ENCODE measurements at regions not wholly inside any gene's neighbourhood (a gene's known extent, or its start where the extent isn't known, plus 50 kb on each side); places are given as distances from the start of the nearest gene placed in this dataset.

DNA sequence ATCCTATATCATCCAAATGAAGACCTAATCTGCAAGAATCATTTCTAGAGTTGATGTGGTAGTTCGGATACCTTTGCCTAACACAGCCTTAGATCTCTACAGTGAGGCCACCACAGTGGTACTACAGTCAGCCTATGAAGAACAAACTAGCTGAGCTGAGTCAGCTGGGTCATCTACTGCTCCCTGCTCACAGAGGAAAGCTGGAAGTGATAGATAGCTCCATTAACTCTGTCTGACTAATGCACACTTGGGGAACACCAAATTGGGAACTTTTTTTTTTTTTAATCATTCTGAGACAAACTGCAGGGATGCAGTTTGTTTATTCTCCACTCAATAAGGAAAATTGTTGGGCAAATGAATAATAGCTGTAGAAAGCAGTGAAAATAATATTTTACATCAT is 1160.6 kb downstream of the PCDH9 start:
- DNase-seq: no peak

DNA sequence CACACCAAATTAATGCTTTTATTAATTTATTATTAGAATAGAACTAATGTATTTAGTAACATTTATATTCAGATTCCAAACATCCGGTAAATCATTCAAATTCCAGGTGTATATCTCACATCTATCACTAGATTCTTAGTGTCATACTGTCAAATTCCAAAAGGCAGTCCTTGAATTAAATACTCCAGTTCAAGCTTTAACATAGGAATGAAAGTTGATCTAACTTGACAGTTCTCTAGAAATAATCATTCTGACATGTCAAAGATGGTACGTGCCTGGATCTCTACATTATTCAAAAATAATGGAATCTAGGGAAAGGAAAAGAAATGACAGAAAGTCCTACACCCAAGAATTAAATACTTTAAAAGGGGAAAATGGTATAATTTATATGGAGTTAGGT is 1161.5 kb downstream of the PCDH9 start:
- no peak for DNase-seq

DNA sequence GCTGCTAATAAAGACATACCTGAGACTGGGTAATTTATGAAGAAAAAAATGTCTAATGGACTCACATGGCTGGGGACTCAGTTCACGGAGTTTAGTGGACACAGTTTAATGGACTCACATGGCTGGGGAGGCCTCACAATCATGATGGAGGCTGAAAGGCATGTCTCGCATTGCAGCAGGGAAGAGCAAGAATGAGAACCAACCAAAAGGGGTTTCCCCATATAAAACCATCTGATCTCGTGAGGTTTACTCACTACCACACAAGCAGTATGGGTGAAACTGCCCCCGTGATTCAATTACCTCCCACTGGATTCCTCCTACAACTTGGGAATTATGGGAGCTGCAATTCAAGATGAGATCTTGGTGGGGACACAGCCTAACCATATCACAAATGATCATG is 1181.2 kb downstream of the PCDH9 start:
- DNase-seq: no peak

DNA sequence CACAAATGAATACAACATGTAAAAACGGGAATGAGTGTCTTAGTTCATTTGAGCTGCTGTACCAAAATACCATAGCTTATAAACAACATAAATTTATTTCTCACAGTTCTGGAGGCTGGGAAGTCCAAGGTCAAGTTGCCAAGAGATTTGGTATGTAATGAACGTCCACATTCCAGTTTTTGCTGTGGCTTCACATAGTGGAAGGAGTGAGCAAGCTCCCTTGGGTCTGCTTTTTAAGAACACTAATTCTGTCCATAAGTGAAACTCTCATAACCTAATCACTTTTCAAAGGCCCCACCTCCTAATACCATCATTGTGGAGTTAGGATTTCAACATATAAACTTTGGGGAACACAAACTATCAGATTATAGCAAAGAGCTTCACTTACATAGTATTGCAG is 1189.6 kb downstream of the PCDH9 start:
- no peak for DNase-seq

DNA sequence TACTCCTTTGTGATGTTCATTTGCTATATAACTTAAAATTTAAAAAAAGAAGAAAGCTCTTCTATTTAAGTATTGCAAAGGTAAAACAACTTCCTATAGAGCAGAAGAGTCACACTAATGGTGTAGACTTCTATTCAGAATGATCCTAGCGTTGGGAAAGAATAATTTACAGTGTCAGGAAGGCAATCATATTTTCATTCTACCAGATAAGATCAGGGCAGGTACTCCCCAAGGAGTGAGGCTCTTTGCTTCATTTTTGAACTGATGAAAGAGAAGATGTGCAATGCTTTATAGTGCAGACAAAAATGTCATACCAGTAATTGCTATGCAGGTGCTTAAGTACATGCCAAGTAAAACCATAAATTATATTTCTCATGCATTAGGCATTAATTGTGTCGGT is 1193.0 kb downstream of the PCDH9 start:
- DNase-seq: no peak

DNA sequence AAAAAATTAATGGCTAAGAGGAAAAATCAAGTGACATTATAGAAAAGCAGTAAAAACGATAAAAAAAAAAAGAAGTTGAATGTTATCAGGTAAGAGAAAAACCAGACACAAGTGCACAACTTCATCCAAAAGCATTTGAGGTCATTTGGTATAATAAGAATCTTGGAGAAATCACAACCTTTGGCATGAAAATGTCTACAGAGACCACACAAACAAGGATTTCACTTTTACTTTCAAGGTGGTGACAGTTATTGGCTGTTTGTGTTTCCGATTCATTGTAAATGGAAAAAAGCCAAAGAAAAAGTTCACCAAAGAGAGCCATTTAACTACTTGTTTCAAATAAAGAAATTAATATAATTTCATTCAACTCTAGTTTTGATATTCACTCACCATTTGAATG is 1193.5 kb downstream of the PCDH9 start:
- DNase-seq: no peak

DNA sequence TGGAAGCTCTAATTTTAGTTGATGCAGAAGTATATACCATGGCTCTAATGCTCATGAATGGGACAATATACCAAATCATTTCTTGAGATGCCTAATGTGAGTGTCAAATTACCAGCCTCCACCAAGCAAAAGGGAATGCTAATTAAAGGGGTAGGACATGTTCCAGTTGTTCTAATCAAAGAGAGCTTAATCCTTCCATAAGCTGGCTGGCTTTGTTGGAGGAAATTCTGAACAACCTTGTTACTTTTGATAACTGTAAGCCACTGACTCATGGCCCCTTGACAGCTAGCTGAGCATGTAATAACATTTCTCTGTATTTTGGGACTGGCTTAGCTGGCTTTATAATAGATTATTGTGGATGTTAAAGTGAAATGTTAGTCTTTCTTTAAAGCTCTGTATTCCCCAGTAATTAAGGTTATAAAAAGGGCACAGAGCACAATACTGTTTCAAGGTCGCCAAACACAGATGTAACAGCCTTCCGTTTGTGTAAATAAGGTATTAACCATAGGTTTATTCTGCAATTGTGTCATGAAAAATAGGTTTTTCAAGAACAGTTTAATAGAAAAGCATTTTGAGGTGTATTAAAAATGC is 1194.0 kb downstream of the PCDH9 start:
- DNase-seq: no peak

DNA sequence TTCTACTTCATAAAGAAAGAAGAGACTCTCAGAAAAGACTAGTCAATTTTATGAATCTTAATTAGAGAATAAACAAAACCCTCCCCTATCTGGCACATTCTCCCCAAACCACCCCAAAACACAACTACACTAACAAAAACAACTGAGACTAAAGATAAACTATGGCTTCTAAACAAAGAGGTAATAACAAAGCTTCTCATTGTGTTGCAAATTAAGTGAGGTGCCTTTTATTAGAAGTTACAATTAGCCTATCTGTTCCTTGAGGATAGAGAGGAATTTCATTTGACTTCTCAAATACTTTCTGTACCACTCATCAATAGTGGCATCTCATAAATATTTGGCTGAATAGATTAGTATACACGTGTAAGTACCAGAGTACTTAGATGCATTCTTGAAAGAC is 1196.2 kb downstream of the PCDH9 start:
- DNase-seq: no peak

DNA sequence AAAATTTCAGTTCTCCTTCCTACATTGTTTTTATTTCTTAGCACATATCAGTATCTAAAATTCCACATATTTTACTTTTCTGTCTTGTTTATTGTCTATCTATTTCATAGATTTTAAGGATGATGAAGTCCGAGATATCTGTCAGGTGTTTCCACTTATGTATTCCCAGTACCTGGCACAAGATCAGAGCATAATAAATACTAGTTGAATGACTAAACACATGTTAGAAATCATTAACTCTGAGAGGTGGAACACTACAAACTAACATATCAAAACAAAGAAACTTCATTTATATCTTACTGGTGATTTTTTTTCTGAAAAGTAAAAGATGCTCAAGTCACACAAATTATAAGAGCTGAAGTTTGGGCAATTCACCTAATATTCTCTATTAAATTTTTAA is 1208.3 kb downstream of the PCDH9 start:
- no peak for DNase-seq

DNA sequence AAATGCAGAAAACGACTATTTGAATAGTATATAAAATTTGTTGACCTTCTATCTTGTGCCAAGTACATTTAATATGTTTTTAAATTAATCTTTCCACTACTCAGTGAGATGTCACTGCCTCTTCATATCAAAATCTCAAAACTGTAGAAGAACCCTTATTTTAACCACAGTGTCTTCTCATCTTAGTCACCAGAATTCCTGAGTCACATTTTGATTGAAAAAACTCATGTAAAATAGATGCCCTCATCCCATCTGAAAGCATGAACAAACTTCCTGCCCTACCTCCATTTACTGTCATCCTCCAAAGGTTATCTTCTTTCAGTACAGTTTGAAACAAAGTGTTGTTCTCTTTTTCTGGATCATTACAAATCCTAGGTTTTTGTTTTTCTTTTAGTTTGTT is 1215.4 kb downstream of the PCDH9 start:
- no peak for DNase-seq

DNA sequence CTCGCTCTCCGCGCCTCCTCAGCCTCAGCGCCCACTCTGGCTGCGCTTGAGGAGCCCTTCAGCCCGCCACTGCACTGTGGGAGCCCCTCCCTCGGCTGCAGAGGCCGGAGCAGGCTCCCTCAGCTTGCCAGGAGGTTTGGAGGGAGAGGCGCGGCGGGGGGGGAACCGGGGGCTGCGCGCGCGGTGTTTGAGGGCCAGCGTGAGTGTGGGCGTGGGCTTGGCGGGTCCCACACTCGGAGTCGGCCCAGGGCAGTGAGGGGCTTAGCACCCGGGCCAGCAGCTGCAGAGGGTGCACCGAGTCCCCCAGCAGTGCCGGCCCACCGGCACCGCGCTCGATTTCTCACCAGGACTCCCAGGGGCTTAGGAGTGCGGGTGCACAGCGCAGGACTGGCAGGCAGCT is 1220.9 kb downstream of the PCDH9 start:
- DNase-seq: no peak

DNA sequence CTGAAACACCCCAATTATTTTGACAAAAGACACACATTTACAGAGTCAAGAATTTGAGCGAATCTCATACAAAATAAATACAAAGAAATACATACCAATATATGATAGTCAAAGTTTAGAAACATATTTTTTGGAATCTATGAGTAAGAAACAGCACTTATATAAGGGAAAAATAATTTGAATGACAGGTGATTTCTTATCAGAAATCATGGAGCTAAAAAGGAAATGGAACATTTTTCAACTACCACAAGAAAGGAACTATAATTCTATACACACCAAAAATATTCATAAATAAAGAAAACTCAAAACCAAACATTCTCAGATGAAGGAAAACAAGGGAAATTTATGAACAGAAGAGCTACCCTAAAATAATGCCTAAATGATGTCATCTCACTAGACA is 1226.6 kb downstream of the PCDH9 start:
- DNase-seq: no peak

DNA sequence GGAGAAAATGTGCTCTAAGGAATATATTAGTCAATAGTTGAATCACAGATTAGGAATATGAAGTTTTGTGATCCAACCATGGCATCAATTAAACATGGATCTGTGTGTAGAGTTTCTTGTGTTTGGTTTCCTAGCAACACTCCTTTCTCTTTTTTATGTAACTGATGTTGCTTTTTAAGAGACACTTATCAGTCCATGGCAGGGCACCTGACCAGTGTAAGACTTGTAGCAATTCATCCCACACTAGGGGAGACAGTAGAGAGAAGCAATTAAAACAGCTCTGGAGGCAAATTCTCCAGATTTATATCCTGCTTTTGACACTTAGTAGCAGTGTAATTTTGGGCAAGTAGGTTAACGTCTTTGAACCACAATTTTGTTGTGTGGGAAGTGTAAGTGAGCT is 1229.0 kb downstream of the PCDH9 start:
- no peak for DNase-seq

DNA sequence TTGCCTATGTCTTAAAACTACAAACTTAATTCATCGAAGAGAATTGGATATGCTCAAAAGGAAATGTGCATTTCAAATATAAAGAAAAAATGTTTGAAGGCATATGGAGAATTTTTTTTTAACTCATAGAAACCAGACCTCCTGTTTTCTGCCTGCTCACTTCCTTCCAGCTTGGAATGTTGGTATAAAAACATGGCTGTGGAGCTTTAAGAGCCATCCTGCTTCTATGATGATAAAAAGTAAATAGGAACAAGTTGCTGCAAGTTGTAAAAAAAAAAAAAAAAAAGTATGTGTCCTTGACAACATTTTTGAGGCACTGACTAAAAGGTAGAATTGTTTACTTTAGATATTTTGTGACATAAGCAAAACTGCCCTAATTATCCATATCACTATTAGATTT is 1230.7 kb downstream of the PCDH9 start:
- DNase-seq: no peak

DNA sequence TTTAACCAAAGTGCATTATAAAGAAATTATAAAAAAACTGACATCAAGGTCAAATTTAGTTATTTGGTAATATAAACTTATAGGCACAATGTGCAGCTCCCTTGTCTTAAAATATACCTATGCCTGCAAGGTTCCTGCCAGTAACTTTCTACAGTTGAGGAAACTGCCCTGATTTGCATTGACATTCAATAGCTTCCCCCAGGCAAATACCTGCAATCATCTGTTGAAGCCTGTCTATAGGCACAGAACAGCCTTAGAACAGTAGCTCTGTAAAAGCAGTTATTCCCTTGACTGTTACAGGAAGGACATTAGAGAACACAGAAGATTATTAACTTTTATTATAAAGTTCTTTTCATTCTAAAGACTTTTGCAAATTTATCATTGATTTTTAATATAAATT is 1239.5 kb downstream of the PCDH9 start:
- DNase-seq: peak; percentile 53

DNA sequence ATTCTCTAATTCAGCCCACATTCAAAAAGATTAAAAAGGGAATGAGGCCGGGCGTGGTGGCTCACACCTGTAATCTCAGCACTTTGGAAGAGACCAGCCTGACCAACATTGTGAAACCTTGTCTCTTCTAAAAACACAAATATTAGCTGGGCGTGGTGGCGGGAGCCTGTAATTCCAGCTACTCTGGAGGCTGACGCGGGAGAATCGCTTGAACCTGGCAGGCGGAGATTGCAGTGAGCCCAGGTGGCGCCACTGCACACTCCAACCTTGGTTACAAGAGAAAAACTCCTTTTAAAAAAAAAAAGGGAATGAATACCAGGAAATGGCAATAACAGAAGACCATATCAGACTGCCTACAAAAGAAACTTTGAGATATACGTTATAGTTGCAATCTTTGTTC is 1244.5 kb downstream of the PCDH9 start:
- peak; percentile 75 for DNase-seq

DNA sequence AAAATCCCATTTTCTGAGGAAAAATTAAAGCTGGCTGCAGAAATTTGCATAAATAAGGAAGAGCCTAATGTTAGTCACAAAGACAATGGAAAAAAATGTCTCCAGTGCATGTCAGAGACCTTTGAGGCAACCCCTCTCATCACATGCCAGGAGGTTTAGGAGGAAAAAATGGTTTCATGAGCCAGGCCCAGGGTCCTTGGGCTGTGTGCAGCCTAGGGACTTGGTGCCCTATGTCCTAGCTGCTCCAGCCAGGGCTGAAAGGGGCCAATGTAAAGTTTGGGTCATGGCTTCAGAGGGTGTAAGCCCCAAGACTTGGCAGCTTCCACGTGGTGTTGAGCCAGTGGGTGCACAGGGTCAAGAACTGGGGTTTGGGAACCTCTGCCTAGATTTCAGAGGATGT is 1252.6 kb downstream of the PCDH9 start:
- no peak for DNase-seq

DNA sequence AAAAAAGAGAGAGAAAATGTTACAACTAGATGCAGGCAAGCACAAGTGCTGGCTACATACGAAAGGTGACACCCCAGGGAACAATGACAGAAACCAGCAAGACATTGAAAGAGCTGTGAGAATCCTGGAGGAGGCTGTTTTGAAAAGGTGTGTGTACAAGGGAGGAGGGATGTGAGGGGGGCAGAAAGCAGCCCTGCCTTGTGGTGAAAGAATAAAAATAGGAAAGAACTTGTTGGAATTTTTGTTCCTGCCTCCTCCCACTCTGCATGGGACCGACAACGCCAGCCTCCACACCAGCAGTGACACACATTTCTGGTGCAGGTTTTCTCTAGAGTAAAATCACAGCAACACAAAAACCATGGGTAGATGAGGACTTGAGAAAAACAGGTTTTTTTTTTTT is 1258.6 kb downstream of the PCDH9 start:
- DNase-seq: no peak

DNA sequence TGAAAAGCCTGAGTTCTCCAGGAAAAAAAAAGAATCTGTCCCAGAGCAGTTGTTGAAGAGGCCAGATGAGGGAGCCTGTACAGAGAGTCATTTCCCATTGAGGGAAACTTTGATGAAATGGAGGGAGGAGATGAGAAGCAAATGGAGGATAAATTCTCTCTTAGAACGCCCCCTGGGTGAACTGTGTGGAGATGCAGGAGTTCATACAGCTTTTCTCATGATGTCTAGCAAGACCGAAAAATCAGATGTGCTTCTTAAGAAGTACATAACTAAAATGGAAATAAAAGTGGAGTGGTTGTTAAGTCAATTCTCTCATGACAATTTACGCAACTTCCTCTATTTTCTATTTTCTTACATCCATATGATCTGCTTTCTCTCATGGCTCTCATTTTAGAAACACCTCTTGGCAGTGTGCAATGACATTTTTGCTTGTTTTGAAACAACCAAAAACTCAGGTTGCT is 1263.1 kb downstream of the PCDH9 start:
- no peak for DNase-seq

DNA sequence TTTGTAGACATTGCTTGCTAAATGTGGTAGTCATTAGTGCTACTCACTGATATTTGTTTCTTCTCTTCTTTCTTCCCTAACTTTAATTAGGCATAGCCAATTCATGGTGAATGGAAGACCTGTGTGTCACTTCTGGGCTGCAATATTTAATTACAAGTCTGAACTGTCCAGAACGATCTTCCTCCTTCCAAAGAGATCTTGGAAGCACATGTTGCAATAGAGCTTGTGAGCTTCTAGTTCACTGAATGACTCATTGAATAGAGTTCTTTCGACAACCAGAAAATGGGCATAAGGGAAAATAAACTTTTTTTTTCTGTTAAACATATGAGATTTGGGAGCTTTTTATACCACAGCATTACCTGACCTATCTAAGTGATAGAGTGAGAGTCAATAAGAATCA is 1264.6 kb downstream of the PCDH9 start:
- no peak for DNase-seq

DNA sequence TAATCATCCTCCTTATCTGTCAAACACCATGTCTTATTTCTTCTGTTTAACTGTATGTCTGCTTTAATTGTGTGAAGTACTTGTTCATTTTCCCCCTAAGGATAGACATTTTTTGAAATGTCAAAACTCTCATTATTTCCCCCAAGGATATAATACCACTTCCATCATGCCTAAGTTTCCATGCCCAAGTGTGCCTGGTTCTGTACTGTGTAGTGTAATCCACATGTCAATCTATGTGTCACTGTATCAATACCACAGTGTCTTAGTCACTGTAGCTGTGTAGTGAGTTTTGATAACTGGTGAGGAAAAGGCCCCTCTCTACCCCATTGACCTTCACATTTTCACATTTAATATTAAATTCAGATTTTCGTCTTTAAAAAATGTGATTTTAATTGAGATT is 1265.5 kb downstream of the PCDH9 start:
- no peak for DNase-seq

DNA sequence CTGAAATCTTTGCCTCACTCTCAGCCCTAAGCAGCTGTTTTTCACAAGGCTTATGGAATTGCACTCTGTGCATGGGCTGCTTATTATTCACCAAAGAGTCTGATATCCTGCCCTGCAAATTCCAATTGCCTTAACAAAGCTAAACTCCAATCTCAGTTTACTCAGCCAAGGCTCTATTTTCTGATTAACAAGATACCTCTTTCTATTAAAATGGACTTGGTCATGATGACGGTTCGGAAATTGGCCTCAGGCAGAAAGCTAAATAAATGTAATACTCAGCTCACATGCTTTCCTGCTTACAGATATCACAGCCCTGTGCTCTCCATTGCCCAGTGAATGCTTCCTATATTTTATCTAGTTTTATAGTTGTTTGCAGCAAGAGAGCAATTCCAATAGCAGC is 1270.8 kb downstream of the PCDH9 start:
- no peak for DNase-seq

DNA sequence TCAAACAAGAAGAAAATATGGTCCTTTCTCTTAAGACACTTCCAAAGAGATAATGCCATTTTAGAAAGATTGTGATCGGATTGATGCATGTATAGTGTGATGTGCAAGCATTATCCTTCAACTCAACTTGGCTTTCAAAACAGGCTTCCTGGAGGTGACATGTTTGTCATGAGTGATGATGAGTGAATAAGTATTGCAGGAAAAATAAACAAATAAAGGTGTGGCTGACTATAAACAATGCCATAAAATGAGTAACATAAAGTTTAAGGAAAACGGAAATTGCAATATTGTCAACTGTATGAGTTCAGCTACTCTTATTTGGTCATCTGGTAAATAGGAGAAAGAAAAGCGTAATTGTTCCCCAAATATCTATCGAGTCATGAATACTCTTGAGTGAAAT is 1283.7 kb downstream of the PCDH9 start:
- DNase-seq: no peak

DNA sequence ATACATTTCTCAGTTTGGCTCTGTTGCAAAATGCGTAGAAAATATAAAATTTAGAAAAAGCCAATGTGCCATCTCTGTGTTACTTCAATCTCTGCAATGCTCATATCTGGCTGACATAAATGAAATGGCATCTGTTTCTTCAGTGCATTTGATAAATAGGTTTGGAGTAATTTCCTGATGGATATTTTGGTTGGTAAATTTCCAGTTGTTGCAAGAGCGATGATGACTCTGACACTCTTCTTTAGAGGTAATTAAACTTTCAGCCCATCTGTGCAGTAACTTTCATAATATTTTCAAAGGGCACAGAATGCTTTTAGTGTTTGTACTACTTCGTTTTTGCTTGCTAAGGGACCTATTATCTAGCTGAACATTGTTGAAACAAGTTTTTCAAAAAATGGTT is 1286.4 kb downstream of the PCDH9 start:
- no peak for DNase-seq

DNA sequence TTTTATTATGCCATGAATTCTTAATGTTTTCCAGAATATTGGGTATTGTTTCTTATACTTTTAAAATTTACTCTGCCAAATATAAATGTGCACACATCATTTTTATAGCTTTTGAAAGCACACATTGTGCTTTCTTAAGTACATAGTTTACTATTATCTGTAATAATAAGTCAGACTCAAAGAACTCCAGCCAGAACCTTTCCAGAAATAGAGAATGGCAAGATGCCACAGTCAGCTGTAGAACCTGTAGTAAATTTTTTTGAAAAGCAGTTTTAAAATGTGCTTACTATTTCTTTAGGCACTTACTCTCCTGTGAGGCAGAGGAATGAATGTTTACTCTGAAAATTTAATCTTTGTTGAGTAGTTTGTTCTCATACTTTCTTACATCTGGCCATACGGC is 1287.1 kb downstream of the PCDH9 start:
- DNase-seq: no peak

DNA sequence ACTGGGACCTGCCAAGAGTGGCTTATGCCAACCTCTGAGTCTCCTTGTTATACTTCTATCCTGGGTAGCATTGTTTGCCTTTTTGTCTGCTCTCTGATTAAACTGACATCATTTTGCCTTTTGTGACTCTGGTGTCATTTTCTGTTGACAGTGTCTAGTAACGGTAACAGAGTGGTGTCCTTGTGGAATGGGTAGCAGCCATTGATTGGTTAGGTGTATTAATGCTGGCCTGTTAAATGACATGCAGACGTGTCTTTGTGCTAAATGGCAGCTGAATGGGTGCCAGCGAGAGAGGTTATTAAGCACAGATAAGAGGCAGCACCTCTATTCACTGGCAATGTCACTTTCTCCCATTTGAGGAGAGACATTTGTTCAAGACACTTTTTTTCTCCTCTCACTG is 1289.4 kb downstream of the PCDH9 start:
- DNase-seq: no peak
